Adrenal gland (tissue), 5 donors: ENCODE measurements at regions not wholly inside any gene's neighbourhood (a gene's known extent, or its start where the extent isn't known, plus 50 kb on each side); places are given as distances from the start of the nearest gene placed in this dataset.

Source experiments
- POLR2A ChIP-seq, 2 donors: fragments of 450-650 bp; IDR thresholded peaks; one replicate each; pipeline ENCODE4 v1.6.1; 2017; ENCODE audit warnings: antibody characterized with exemption in 2 of 2, mild to moderate bottlenecking in 2 of 2, moderate library complexity in 1 of 2
- TF ChIP-seq, protein P1 (sequence below), 6 experiments: fragments of 450-650 bp in 4 of 6; fragments of 200-600 bp in 2 of 6; sonication (generic) in 1 of 6; IDR thresholded peaks; 1 replicate in 5 of 6; 2 replicates in 1 of 6; pipeline versions ENCODE4 v1.5.1 to v1.8.0; 2016 to 2021; ENCODE audit warnings: antibody characterized with exemption in 6 of 6, mild to moderate bottlenecking in 2 of 6, moderate library complexity in 1 of 6
- donor health status: DM: no; HTN: no; CAD: no.

GRCh38 chrX:113804291-113804690 is 779.6 kb upstream of the HTR2C start:
- TF ChIP-seq, protein P1, sequence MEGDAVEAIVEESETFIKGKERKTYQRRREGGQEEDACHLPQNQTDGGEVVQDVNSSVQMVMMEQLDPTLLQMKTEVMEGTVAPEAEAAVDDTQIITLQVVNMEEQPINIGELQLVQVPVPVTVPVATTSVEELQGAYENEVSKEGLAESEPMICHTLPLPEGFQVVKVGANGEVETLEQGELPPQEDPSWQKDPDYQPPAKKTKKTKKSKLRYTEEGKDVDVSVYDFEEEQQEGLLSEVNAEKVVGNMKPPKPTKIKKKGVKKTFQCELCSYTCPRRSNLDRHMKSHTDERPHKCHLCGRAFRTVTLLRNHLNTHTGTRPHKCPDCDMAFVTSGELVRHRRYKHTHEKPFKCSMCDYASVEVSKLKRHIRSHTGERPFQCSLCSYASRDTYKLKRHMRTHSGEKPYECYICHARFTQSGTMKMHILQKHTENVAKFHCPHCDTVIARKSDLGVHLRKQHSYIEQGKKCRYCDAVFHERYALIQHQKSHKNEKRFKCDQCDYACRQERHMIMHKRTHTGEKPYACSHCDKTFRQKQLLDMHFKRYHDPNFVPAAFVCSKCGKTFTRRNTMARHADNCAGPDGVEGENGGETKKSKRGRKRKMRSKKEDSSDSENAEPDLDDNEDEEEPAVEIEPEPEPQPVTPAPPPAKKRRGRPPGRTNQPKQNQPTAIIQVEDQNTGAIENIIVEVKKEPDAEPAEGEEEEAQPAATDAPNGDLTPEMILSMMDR (IDR thresholded peaks at IDR 0.05): no peak
- no peak for TF ChIP-seq POLR2A (IDR thresholded peaks at IDR 0.05)
